ENCODE measurements at regions not wholly inside any gene's neighbourhood (a gene's known extent, or its start where the extent isn't known, plus 50 kb on each side); places are given as distances from the start of the nearest gene placed in this dataset.

GRCh38 chr3:21055015-21055414, 696.0 kb downstream of the ZNF385D start:
- TF ChIP-seq EZH2 (IDR thresholded peaks at IDR 0.05; ENCODE audit: borderline replicate concordance, low read depth, low read length, poor library complexity, severe bottlenecking) (no peak), CTCF (conservative IDR thresholded peaks at IDR 0.05; ENCODE audit: low read depth, low read length) (no peak)
- no peaks in the 10 kb centered on the region for H3K27me3 ChIP-seq (replicated peaks; ENCODE audit: insufficient read depth, low read depth, low read length, poor library complexity)
- POLR2A ChIA-PET (ENCODE audit: low non-redundant PET) = no interaction called here
- no peaks in the 10 kb centered on the region for H3K4me1 ChIP-seq (ENCODE audit: insufficient read depth, low read length, poor library complexity, severe bottlenecking)
- DNase-seq (ENCODE audit: low spot score) = no peak
- peaks cover 38% of the 10 kb centered on the region for H3K9me3 ChIP-seq (ENCODE audit: low read depth, low read length, poor library complexity, severe bottlenecking)
- no peak overlapping the region for H3K27ac ChIP-seq (ENCODE audit: low read depth, low read length, poor library complexity, severe bottlenecking)
- intact Hi-C loops (cut with micrococcal nuclease; ENCODE audit: unreplicated experiment) = no loop called here
- BruUV-seq (replicated peaks) = no TSS peak
- CTCF ChIA-PET = no interaction called here
- H3K36me3 ChIP-seq (ENCODE audit: insufficient read depth, low read length, poor library complexity, severe bottlenecking) = no peaks in the 10 kb centered on the region
- no peak overlapping the region for H3K4me3 ChIP-seq (ENCODE audit: low read depth, low read length, poor library complexity, severe bottlenecking)

- CTCF ChIA-PET = no interaction called here
- H3K27ac ChIP-seq (ENCODE audit: low read depth, low read length, poor library complexity, severe bottlenecking) = no peak overlapping the region
- DNase-seq (ENCODE audit: low spot score) = no peak
- no peaks in the 10 kb centered on the region for H3K36me3 ChIP-seq (ENCODE audit: insufficient read depth, low read length, poor library complexity, severe bottlenecking)
- no peak overlapping the region for H3K4me3 ChIP-seq (ENCODE audit: low read depth, low read length, poor library complexity, severe bottlenecking)
- TF ChIP-seq EZH2 (IDR thresholded peaks at IDR 0.05; ENCODE audit: borderline replicate concordance, low read depth, low read length, poor library complexity, severe bottlenecking) (no peak), CTCF (conservative IDR thresholded peaks at IDR 0.05; ENCODE audit: low read depth, low read length) (no peak)
- intact Hi-C loops (cut with micrococcal nuclease; ENCODE audit: unreplicated experiment) = no loop called here
- H3K27me3 ChIP-seq (replicated peaks; ENCODE audit: insufficient read depth, low read depth, low read length, poor library complexity) = no peaks in the 10 kb centered on the region
- POLR2A ChIA-PET (ENCODE audit: low non-redundant PET) = no interaction called here
- H3K4me1 ChIP-seq (ENCODE audit: insufficient read depth, low read length, poor library complexity, severe bottlenecking) = no peaks in the 10 kb centered on the region
- BruUV-seq (replicated peaks) = no TSS peak
- peaks cover 32% of the 10 kb centered on the region for H3K9me3 ChIP-seq (ENCODE audit: low read depth, low read length, poor library complexity, severe bottlenecking)
Measured at GRCh38 chr3:21054064-21054463, 696.9 kb downstream of the ZNF385D start.

- Histone ChIP-seq H3K27ac (ENCODE audit: low read depth, low read length, poor library complexity, severe bottlenecking) (no peak overlapping the region), H3K36me3 (ENCODE audit: insufficient read depth, low read length, poor library complexity, severe bottlenecking) (no peaks in the 10 kb centered on the region), H3K4me1 (ENCODE audit: insufficient read depth, low read length, poor library complexity, severe bottlenecking) (no peaks in the 10 kb centered on the region), H3K9me3 (ENCODE audit: low read depth, low read length, poor library complexity, severe bottlenecking) (peaks cover 17% of the 10 kb centered on the region), H3K4me3 (ENCODE audit: low read depth, low read length, poor library complexity, severe bottlenecking) (no peak overlapping the region), H3K27me3 (replicated peaks; ENCODE audit: insufficient read depth, low read depth, low read length, poor library complexity) (no peaks in the 10 kb centered on the region)
- intact Hi-C loops (cut with micrococcal nuclease; ENCODE audit: unreplicated experiment) = no loop called here
- no peak for DNase-seq (ENCODE audit: low spot score)
- no TSS peak for BruUV-seq (replicated peaks)
- ChIA-PET POLR2A (ENCODE audit: low non-redundant PET) (no interaction called here), CTCF (no interaction called here)
- TF ChIP-seq EZH2 (IDR thresholded peaks at IDR 0.05; ENCODE audit: borderline replicate concordance, low read depth, low read length, poor library complexity, severe bottlenecking) (no peak), CTCF (conservative IDR thresholded peaks at IDR 0.05; ENCODE audit: low read depth, low read length) (no peak)
Measured at GRCh38 chr3:21049334-21050062, 701.5 kb downstream of the ZNF385D start.

Data from A673 (cell line).